Vagina (tissue), 2 donors: ENCODE measurements at regions not wholly inside any gene's neighbourhood (a gene's known extent, or its start where the extent isn't known, plus 50 kb on each side); places are given as distances from the start of the nearest gene placed in this dataset.

Experiments
- DNase-seq, 2 donors: peaks; one replicate each; pipeline ENCODE4 v3.0.0-alpha.2; 2017; ENCODE audit errors: extremely low spot score in 2 of 2
- H3K27ac ChIP-seq: fragments of 200-600 bp; sonication (generic); one replicate; pipeline ENCODE4 v1.5.1; 2019
- H3K27me3 ChIP-seq: fragments of 200-600 bp; sonication (generic); one replicate; pipeline ENCODE4 v1.5.1; 2019
- H3K36me3 ChIP-seq, 2 donors: fragments of 200-600 bp; sonication (generic); one replicate each; pipeline ENCODE4 v1.5.1; 2017 to 2019
- H3K4me1 ChIP-seq: fragments of 200-600 bp; sonication (generic); one replicate; pipeline ENCODE4 v1.5.1; 2019
- H3K4me3 ChIP-seq, 2 donors: fragments of 200-600 bp; sonication (generic); 1 replicate in 1 of 2; 2 replicates in 1 of 2; pipeline ENCODE4 v1.5.1; 2016 to 2019
- H3K9me3 ChIP-seq: fragments of 200-600 bp; sonication (generic); one replicate; pipeline ENCODE4 v1.5.1; 2019
- POLR2A ChIP-seq, 2 donors: fragments of 450-650 bp; IDR thresholded peaks; one replicate each; pipeline ENCODE4 v1.6.1; 2017; ENCODE audit warnings: antibody characterized with exemption in 2 of 2, mild to moderate bottlenecking in 2 of 2, moderate library complexity in 2 of 2
- POLR2AphosphoS5 ChIP-seq, 2 donors: sonication (generic); formaldehyde crosslinking; IDR thresholded peaks; one replicate each; pipeline ENCODE4 v1.9.0; 2017; ENCODE audit warnings: antibody characterized with exemption in 2 of 2, mild to moderate bottlenecking in 2 of 2, low read depth in 1 of 2; ENCODE audit not compliant: insufficient read depth in 1 of 2
- intact Hi-C: fragments of 100-400 bp; cut with DNase I; formaldehyde crosslinking; loops from one replicate; pipeline ENCODE4 v1.15.1; 2023
- TF ChIP-seq, protein P1 (sequence below), 3 experiments: fragments of 450-650 bp in 2 of 3; fragments of 200-600 bp in 1 of 3; sonication (generic) in 1 of 3; IDR thresholded peaks; one replicate each; pipeline ENCODE4 v1.5.1; 2017 to 2019; ENCODE audit warnings: antibody characterized with exemption in 3 of 3, mild to moderate bottlenecking in 2 of 3, moderate library complexity in 2 of 3

DNA sequence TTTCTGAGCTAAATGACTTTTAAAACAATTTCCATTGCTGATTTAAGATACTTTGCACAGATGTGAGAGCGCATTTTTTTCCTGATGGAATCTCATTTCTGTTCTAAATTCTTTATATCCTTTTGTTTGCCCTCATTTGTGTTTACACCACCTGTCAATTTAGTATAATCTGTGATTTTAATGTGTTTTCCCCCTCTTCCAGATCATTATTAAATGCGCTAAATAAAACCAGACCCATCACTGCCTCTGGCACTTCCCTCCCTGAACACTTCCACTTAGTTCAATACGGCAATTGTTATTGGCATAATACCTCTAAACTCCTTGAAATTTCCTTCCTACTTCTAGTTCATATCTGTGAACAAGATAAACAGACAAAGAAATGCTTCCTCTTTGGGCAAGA is 186.9 kb upstream of the ADGRL2 start:
- no peak for DNase-seq
- no peaks in the 10 kb centered on the region for H3K9me3 ChIP-seq
- H3K27me3 ChIP-seq = no peaks in the 10 kb centered on the region
- no peak overlapping the region for H3K27ac ChIP-seq
- intact Hi-C loops = no loop called here
- no peak for TF ChIP-seq POLR2A (IDR thresholded peaks at IDR 0.05)
- TF ChIP-seq, protein P1, sequence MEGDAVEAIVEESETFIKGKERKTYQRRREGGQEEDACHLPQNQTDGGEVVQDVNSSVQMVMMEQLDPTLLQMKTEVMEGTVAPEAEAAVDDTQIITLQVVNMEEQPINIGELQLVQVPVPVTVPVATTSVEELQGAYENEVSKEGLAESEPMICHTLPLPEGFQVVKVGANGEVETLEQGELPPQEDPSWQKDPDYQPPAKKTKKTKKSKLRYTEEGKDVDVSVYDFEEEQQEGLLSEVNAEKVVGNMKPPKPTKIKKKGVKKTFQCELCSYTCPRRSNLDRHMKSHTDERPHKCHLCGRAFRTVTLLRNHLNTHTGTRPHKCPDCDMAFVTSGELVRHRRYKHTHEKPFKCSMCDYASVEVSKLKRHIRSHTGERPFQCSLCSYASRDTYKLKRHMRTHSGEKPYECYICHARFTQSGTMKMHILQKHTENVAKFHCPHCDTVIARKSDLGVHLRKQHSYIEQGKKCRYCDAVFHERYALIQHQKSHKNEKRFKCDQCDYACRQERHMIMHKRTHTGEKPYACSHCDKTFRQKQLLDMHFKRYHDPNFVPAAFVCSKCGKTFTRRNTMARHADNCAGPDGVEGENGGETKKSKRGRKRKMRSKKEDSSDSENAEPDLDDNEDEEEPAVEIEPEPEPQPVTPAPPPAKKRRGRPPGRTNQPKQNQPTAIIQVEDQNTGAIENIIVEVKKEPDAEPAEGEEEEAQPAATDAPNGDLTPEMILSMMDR (IDR thresholded peaks at IDR 0.05) = no peak
- TF ChIP-seq POLR2AphosphoS5 (IDR thresholded peaks at IDR 0.05; ENCODE audit: insufficient read depth in 1 of 2, low read depth in 1 of 2) = no peak
- H3K4me3 ChIP-seq = no peak overlapping the region
- no peaks in the 10 kb centered on the region for H3K4me1 ChIP-seq
- no peaks in the 10 kb centered on the region for H3K36me3 ChIP-seq

DNA sequence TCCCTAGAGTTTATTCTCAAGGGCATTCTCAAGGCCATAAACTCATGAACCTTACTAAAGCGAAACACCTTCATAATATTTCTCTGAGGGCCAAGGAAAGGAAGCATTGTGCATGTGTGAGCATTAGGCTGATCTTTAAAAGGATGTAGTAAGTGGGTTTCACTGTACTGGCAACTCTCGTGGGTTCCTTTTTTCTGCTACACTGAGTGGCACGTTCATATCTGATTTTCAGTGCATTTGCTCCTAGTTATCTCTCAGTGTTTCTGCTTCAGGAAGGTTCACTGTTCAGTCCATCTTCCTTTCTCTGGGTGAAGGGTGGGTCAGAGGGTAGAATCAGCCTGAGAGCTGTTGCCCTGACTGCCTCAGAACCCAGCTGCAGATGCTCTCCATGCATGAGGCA is 192.8 kb upstream of the ADGRL2 start:
- Histone ChIP-seq H3K4me1 (no peaks in the 10 kb centered on the region), H3K27me3 (no peaks in the 10 kb centered on the region), H3K9me3 (no peaks in the 10 kb centered on the region), H3K4me3 (no peak overlapping the region), H3K27ac (no peak overlapping the region), H3K36me3 (no peaks in the 10 kb centered on the region)
- intact Hi-C loops = no loop called here
- DNase-seq = no peak
- TF ChIP-seq POLR2AphosphoS5 (IDR thresholded peaks at IDR 0.05; ENCODE audit: insufficient read depth in 1 of 2, low read depth in 1 of 2) = no peak
- TF ChIP-seq POLR2A (IDR thresholded peaks at IDR 0.05) = no peak
- TF ChIP-seq, protein P1 (IDR thresholded peaks at IDR 0.05) = no peak

DNA sequence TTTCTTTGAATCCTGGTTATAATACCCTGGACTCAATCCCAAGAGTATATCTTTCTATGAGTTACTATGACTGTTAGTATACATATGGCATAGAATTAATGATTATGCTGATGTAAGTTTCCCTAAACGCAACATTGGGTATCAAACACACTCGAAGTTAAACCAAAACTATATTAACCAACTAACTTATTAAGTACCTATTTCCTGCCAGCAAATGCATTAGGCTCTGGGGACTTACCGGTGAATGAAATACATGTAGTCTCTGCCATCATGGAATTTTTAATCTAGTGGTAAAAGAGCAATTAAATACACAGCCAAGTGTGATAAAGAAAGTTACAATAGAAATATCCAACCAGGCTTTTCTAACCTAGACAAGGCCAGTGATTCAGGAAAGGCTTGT is 193.6 kb upstream of the ADGRL2 start:
- DNase-seq = no peak
- intact Hi-C loops = no loop called here
- Histone ChIP-seq H3K4me3 (no peak overlapping the region), H3K9me3 (no peaks in the 10 kb centered on the region), H3K27me3 (no peaks in the 10 kb centered on the region), H3K36me3 (no peaks in the 10 kb centered on the region), H3K27ac (no peak overlapping the region), H3K4me1 (no peaks in the 10 kb centered on the region)
- TF ChIP-seq POLR2A (IDR thresholded peaks at IDR 0.05) (no peak), POLR2AphosphoS5 (IDR thresholded peaks at IDR 0.05; ENCODE audit: insufficient read depth in 1 of 2, low read depth in 1 of 2) (no peak)
- TF ChIP-seq, protein P1 (IDR thresholded peaks at IDR 0.05) = no peak

DNA sequence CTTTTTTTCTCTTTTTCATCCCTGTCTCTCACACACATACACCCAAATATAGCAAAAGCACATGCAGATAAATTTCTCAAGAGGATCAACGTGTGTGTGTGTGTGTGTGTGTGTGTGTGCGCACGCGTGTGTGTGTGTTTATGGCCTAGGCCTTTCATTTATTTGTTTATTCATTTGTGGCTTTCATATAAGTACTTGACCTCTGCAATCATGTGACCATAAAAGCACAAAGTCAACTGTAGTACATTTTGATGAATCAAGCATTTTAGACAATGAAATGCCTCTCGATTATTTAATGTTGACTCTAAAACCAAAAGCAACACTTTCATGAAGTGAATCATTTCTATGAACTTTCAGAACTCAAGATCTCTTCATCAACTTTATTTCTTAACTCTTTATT is 194.1 kb upstream of the ADGRL2 start:
- Histone ChIP-seq H3K9me3 (no peaks in the 10 kb centered on the region), H3K4me1 (no peaks in the 10 kb centered on the region), H3K27ac (no peak overlapping the region), H3K36me3 (no peaks in the 10 kb centered on the region), H3K4me3 (no peak overlapping the region), H3K27me3 (no peaks in the 10 kb centered on the region)
- intact Hi-C loops = no loop called here
- TF ChIP-seq, protein P1 (IDR thresholded peaks at IDR 0.05) = no peak
- no peak for TF ChIP-seq POLR2A (IDR thresholded peaks at IDR 0.05)
- TF ChIP-seq POLR2AphosphoS5 (IDR thresholded peaks at IDR 0.05; ENCODE audit: insufficient read depth in 1 of 2, low read depth in 1 of 2) = no peak
- no peak for DNase-seq

DNA sequence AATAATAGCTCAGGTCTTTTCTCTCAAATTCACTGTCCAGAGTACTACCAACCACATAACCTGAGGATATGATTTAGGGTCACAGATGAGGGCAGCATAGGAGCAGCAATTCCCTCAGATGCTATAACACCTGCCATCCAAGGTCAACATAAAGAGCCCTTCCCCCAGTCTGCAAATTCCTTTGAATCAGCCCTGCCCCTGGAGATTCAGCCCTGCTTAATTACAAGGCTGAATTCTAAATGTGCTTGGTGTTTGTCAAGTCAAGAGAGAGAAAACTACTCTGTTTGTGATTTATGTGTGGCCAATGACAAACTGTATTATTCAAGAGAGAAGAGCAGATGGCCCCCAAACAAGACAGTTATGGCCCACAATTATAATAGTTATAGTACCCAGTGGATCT is 195.7 kb upstream of the ADGRL2 start:
- intact Hi-C loops = no loop called here
- TF ChIP-seq POLR2AphosphoS5 (IDR thresholded peaks at IDR 0.05; ENCODE audit: insufficient read depth in 1 of 2, low read depth in 1 of 2) (no peak), POLR2A (IDR thresholded peaks at IDR 0.05) (no peak)
- TF ChIP-seq, protein P1 (IDR thresholded peaks at IDR 0.05) = no peak
- DNase-seq = no peak
- Histone ChIP-seq H3K9me3 (no peaks in the 10 kb centered on the region), H3K4me3 (no peak overlapping the region), H3K27ac (no peak overlapping the region), H3K27me3 (no peaks in the 10 kb centered on the region), H3K4me1 (no peaks in the 10 kb centered on the region), H3K36me3 (no peaks in the 10 kb centered on the region)
